ENCODE measurements at regions not wholly inside any gene's neighbourhood (a gene's known extent, or its start where the extent isn't known, plus 50 kb on each side); places are given as distances from the start of the nearest gene placed in this dataset.

DNA sequence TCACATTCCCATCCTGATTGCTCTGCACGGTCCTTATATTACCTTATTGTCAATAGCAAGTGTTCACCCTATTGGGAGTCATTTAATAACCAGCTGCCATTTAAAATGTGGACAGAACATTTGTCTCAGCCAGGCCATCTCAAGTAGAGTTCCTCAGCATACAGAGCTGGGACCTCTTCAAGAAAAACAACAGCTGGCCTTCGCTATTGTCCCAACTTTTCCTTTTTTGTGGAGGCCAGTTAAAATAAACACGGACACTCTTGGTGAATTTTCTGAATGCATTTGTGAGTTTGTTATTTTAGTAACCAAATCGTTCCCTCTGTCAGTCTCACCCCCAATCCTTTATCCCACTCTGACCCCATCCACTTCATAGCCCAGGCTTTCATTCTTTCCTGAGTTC lies 395.3 kb upstream of the PITX2 start:
- no peak overlapping the region for H3K9ac ChIP-seq (ENCODE audit: control insufficient read depth, insufficient read depth, low read length)

More for the DNA sequence above, 395.3 kb upstream of the PITX2 start:
- Histone ChIP-seq H3K79me2 (ENCODE audit: control insufficient read depth, insufficient read depth, low read length) (no peaks in the 10 kb centered on the region), H3K4me2 (ENCODE audit: control insufficient read depth, insufficient read depth) (no peak overlapping the region), H3K27ac (ENCODE audit: control insufficient read depth, insufficient read depth) (no peak overlapping the region), H3K36me3 (ENCODE audit: control insufficient read depth in 2 of 2, insufficient read depth in 2 of 2, low read length in 1 of 2) (no peaks in the 10 kb centered on the region), H4K20me1 (ENCODE audit: control insufficient read depth, insufficient read depth) (no peaks in the 10 kb centered on the region), H3K4me3 (no peak overlapping the region), H3K27me3 (replicated peaks in 1 of 2; ENCODE audit: control insufficient read depth in 2 of 2, insufficient read depth in 2 of 2, low read length in 1 of 2) (no peaks in the 10 kb centered on the region; a peak in 1 of 4 replicates), H2AFZ (ENCODE audit: control insufficient read depth, low read depth, low read length) (no peak overlapping the region), H3K9me3 (replicated peaks; ENCODE audit: control insufficient read depth, insufficient read depth, low read length) (no peaks in the 10 kb centered on the region), H3K4me1 (ENCODE audit: control insufficient read depth, insufficient read depth, low read length) (no peaks in the 10 kb centered on the region)
- WGBS (ENCODE audit: insufficient coverage, insufficient replicate concordance, low lambda C conversion rate, missing lambda C conversion rate) = 0% methylated on average over 4 of the region's 4 CpGs
- intact Hi-C loops (cut with micrococcal nuclease; ENCODE audit: unreplicated experiment) = no loop called here
- DNase-seq (ENCODE audit: low read depth, low spot score) (no peak), ATAC-seq (no peak), FAIRE-seq (no peak)
- in situ Hi-C loops (cut with MboI) = no loop called here
- no peak for TF ChIP-seq RUNX3 (IDR thresholded peaks at IDR 0.05; ENCODE audit: low read length)
- no peak for TF ChIP-seq NBN (IDR thresholded peaks at IDR 0.05)
- no peak for TF ChIP-seq ZZZ3 (IDR thresholded peaks at IDR 0.05; ENCODE audit: control insufficient read depth, insufficient read length, low read depth)
- TF ChIP-seq EGR1 (IDR thresholded peaks at IDR 0.05; ENCODE audit: borderline replicate concordance in 1 of 2, low read depth in 2 of 2, low read length in 2 of 2) = no peak
- TF ChIP-seq JUNB (IDR thresholded peaks at IDR 0.05) = no peak
- TF ChIP-seq TCF7 (IDR thresholded peaks at IDR 0.05; ENCODE audit: borderline replicate concordance) = no peak
- TF ChIP-seq SMC3 (IDR thresholded peaks at IDR 0.05; ENCODE audit: borderline replicate concordance, low read length) = no peak
- no peak for TF ChIP-seq SREBF1 (IDR thresholded peaks at IDR 0.05; ENCODE audit: low read length)
- TF ChIP-seq, protein P1, sequence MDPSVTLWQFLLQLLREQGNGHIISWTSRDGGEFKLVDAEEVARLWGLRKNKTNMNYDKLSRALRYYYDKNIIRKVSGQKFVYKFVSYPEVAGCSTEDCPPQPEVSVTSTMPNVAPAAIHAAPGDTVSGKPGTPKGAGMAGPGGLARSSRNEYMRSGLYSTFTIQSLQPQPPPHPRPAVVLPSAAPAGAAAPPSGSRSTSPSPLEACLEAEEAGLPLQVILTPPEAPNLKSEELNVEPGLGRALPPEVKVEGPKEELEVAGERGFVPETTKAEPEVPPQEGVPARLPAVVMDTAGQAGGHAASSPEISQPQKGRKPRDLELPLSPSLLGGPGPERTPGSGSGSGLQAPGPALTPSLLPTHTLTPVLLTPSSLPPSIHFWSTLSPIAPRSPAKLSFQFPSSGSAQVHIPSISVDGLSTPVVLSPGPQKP (IDR thresholded peaks at IDR 0.05; ENCODE audit: low read depth, low read length) = no peak
- TF ChIP-seq SUZ12 (IDR thresholded peaks at IDR 0.05; ENCODE audit: unreplicated experiment) = no peak
- no peak for TF ChIP-seq POU2F2 (IDR thresholded peaks at IDR 0.05; ENCODE audit: borderline replicate concordance, low read depth, low read length)
- TF ChIP-seq IRF4 (IDR thresholded peaks at IDR 0.05; ENCODE audit: low read depth, low read length) = no peak
- no peak for TF ChIP-seq KAT2A (conservative IDR thresholded peaks at IDR 0.05; ENCODE audit: control insufficient read depth, low read depth, low read length)
- no peak for TF ChIP-seq SIX5 (IDR thresholded peaks at IDR 0.05; ENCODE audit: low read depth, low read length, severe bottlenecking)
- no peak for TF ChIP-seq SIN3A (IDR thresholded peaks at IDR 0.05; ENCODE audit: low read depth, low read length)
- TF ChIP-seq HDAC6 (IDR thresholded peaks at IDR 0.05; ENCODE audit: unreplicated experiment) = no peak
- RAD21 ChIA-PET (ENCODE audit: unreplicated experiment) = no interaction called here
- CTCF ChIA-PET = no interaction called here
- POLR2A ChIA-PET = interaction anchor here (0.6 kb wide), 1 partner anchor 118 kb away, joined by 3 read pairs; no protein-coding TSS in a partner anchor
- no TSS peak for BruUV-seq (replicated peaks)
- SMC1A ChIA-PET (ENCODE audit: uncharacterized antibody, unreplicated experiment) = interaction anchor here (0.7 kb wide), 1 partner anchor 155 kb away, joined by 3 read pairs; no protein-coding TSS in a partner anchor
